Neural cell (in vitro differentiated cells): ENCODE measurements at regions not wholly inside any gene's neighbourhood (a gene's known extent, or its start where the extent isn't known, plus 50 kb on each side); places are given as distances from the start of the nearest gene placed in this dataset.

Experiments
- SMC3 ChIP-seq: fragments of 450-650 bp; conservative IDR thresholded peaks from 2 replicates; pipeline ENCODE4 v1.6.1; 2014; ENCODE audit warnings: antibody characterized with exemption, mild to moderate bottlenecking, moderate library complexity; ENCODE audit not compliant: poor library complexity
- TF ChIP-seq, protein P1 (sequence below): fragments of 450-650 bp; IDR thresholded peaks from 2 replicates; pipeline ENCODE4 v1.5.1; 2014; ENCODE audit warnings: antibody characterized with exemption, mild to moderate bottlenecking, moderate library complexity; ENCODE audit not compliant: poor library complexity, severe bottlenecking
- TF ChIP-seq, protein P2 (sequence below): IDR thresholded peaks from 2 replicates; pipeline ENCODE4 v1.6.1; 2012; ENCODE audit warnings: borderline replicate concordance

DNA sequence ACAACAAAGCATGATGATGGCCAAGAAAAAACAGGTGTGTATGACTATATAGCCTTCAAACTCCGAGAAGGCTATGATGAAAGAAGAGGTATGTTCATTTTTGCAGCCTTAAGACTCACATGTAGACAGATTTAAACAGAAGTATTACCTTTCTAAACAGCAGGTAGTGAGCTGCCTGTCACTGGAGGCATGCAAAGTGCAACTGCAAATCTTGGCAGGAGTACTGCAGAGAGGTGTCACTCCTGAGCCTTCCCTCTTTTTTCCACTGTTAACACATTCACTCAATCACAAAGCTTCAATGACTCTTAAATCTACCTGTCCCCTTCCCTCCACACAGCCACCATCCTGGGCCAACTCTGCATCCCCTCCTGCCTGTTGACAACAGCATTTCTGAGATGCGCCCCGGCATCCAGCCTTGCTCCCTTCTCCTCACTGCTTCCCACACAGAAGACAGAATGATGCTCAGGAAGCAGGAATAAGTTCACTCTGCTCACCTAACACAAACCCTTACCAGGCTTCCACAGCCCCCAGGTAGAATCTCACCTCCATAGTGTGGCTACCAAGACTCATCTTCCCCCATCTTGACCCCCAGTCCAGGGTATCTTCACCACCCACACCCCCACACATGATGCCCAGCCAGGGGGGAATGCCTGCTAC lies 161.9 kb upstream of the ZMIZ1 start:
- TF ChIP-seq, protein P1, sequence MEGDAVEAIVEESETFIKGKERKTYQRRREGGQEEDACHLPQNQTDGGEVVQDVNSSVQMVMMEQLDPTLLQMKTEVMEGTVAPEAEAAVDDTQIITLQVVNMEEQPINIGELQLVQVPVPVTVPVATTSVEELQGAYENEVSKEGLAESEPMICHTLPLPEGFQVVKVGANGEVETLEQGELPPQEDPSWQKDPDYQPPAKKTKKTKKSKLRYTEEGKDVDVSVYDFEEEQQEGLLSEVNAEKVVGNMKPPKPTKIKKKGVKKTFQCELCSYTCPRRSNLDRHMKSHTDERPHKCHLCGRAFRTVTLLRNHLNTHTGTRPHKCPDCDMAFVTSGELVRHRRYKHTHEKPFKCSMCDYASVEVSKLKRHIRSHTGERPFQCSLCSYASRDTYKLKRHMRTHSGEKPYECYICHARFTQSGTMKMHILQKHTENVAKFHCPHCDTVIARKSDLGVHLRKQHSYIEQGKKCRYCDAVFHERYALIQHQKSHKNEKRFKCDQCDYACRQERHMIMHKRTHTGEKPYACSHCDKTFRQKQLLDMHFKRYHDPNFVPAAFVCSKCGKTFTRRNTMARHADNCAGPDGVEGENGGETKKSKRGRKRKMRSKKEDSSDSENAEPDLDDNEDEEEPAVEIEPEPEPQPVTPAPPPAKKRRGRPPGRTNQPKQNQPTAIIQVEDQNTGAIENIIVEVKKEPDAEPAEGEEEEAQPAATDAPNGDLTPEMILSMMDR = no peak
- TF ChIP-seq, protein P2, sequence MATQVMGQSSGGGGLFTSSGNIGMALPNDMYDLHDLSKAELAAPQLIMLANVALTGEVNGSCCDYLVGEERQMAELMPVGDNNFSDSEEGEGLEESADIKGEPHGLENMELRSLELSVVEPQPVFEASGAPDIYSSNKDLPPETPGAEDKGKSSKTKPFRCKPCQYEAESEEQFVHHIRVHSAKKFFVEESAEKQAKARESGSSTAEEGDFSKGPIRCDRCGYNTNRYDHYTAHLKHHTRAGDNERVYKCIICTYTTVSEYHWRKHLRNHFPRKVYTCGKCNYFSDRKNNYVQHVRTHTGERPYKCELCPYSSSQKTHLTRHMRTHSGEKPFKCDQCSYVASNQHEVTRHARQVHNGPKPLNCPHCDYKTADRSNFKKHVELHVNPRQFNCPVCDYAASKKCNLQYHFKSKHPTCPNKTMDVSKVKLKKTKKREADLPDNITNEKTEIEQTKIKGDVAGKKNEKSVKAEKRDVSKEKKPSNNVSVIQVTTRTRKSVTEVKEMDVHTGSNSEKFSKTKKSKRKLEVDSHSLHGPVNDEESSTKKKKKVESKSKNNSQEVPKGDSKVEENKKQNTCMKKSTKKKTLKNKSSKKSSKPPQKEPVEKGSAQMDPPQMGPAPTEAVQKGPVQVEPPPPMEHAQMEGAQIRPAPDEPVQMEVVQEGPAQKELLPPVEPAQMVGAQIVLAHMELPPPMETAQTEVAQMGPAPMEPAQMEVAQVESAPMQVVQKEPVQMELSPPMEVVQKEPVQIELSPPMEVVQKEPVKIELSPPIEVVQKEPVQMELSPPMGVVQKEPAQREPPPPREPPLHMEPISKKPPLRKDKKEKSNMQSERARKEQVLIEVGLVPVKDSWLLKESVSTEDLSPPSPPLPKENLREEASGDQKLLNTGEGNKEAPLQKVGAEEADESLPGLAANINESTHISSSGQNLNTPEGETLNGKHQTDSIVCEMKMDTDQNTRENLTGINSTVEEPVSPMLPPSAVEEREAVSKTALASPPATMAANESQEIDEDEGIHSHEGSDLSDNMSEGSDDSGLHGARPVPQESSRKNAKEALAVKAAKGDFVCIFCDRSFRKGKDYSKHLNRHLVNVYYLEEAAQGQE = no peak
- no peak for TF ChIP-seq SMC3
